Right lobe of liver (tissue), 6 donors: ENCODE measurements at regions not wholly inside any gene's neighbourhood (a gene's known extent, or its start where the extent isn't known, plus 50 kb on each side); places are given as distances from the start of the nearest gene placed in this dataset.

ENCODE experiments used
- ATAC-seq, 4 donors: fragments of 200-7000 bp; cut with Tn5 transposase; one replicate each; pipeline ENCODE4 v1.9.1; 2020; ENCODE audit warnings: mild to moderate bottlenecking in 4 of 4, moderate library complexity in 4 of 4
- DNase-seq, 3 donors: peaks; one replicate each; pipeline ENCODE4 v3.0.0-alpha.2; 2020
- H3K27ac ChIP-seq, 3 donors: fragments of 200-600 bp; one replicate each; pipeline ENCODE4 v1.8.0; 2022
- H3K27me3 ChIP-seq, 2 donors: fragments of 200-600 bp; one replicate each; pipeline ENCODE4 v1.8.0; 2022
- H3K36me3 ChIP-seq, 4 donors: fragments of 200-600 bp; sonication (generic) in 1 of 4; one replicate each; pipeline versions ENCODE4 v1.5.1 to v1.8.0; 2017 to 2022; ENCODE audit warnings: control low read depth in 1 of 4
- H3K4me1 ChIP-seq, 4 donors: fragments of 200-600 bp; sonication (generic) in 1 of 4; one replicate each; pipeline versions ENCODE4 v1.5.1 to v1.8.0; 2017 to 2022; ENCODE audit warnings: control low read depth in 1 of 4
- H3K4me3 ChIP-seq, 3 donors: fragments of 200-600 bp; one replicate each; pipeline ENCODE4 v1.8.0; 2022
- H3K9me3 ChIP-seq, 4 donors: fragments of 200-600 bp; sonication (generic) in 1 of 4; one replicate each; pipeline versions ENCODE4 v1.5.1 to v1.8.0; 2017 to 2022; ENCODE audit warnings: control low read depth in 1 of 4
- CTCF ChIP-seq, 4 donors: fragments of 200-600 bp in 3 of 4; fragments of 450-650 bp in 1 of 4; IDR thresholded peaks; one replicate each; pipeline versions ENCODE4 v1.5.1 to v1.8.0; 2016 to 2022; ENCODE audit warnings: antibody characterized with exemption in 4 of 4, mild to moderate bottlenecking in 2 of 4
- POLR2A ChIP-seq: fragments of 450-650 bp; IDR thresholded peaks from one replicate; pipeline ENCODE4 v1.6.1; 2017; ENCODE audit warnings: antibody characterized with exemption, mild to moderate bottlenecking
- WGBS: methylation state at CpG from one replicate; pipeline ENCODE4 v1.1.6; 2018; ENCODE audit warnings: low coverage, low lambda C conversion rate; ENCODE audit not compliant: insufficient coverage; ENCODE audit errors: missing lambda C conversion rate; 5-methylcytosine and 5-hydroxymethylcytosine counted together
- intact Hi-C, 2 donors: fragments of 100-400 bp; cut with DNase I; formaldehyde crosslinking; loops; one replicate each; pipeline versions ENCODE4 v1.11.2 to v1.14.1; 2022
- donor health status: DM: no; HTN: yes; CAD: no.
- donor health status: DM: no; HTN: no; CAD: no.
- donor health status: DM: no; HTN: no; CAD: no.
- donor health status: DM: no; HTN: yes; CAD: no.
- donor health status: DM: no; HTN: yes; CAD: no.

- Histone ChIP-seq H3K27ac (no peak overlapping the region), H3K4me3 (no peak overlapping the region), H3K4me1 (no peaks in the 10 kb centered on the region), H3K36me3 (no peaks in the 10 kb centered on the region), H3K27me3 (no peaks in the 10 kb centered on the region), H3K9me3 (no peaks in the 10 kb centered on the region)
- 62% methylated on average over 2 of the region's 2 CpGs for WGBS
- DNase-seq (no peak), ATAC-seq (no peak)
- intact Hi-C loops: no loop called here
- TF ChIP-seq CTCF (IDR thresholded peaks at IDR 0.05) (no peak), POLR2A (no peak)
Measured at GRCh38 chr2:147660680-147661079, 184.1 kb upstream of the ACVR2A start.

DNA sequence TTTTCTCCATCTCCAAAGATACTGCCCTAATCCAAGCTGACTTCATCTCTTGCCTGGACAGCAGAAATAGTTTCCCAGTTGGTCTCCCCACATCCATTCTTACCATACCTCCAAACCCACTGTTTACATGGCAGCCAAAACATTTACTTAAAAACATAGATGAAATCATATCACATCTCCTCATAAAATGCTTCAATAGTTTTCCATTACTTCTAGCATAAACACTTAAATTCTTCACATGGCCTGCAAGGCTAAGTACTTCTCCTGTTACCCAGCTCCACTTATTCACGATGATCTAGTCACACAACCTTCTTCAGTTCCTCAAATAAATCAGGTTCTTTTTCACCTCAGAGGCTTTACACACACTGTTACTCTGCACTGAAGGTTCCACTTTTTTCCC lies 185.8 kb upstream of the ACVR2A start:
- no peak for ATAC-seq

GRCh38 chr2:147657086-147658000 lies 187.5 kb upstream of the ACVR2A start:
- Histone ChIP-seq H3K4me1 (no peaks in the 10 kb centered on the region), H3K27me3 (no peaks in the 10 kb centered on the region), H3K27ac (no peak overlapping the region), H3K36me3 (no peaks in the 10 kb centered on the region), H3K9me3 (no peaks in the 10 kb centered on the region), H3K4me3 (no peak overlapping the region)
- intact Hi-C loops: no loop called here
- no peak for TF ChIP-seq POLR2A
- TF ChIP-seq CTCF (IDR thresholded peaks at IDR 0.05): no peak
- ATAC-seq: no peak
- DNase-seq: no peak
- WGBS: 52% methylated on average over 2 of the region's 2 CpGs

More for the DNA sequence above, 185.8 kb upstream of the ACVR2A start:
- no peak for TF ChIP-seq POLR2A
- TF ChIP-seq CTCF (IDR thresholded peaks at IDR 0.05): no peak
- Histone ChIP-seq H3K27ac (no peak overlapping the region), H3K9me3 (no peaks in the 10 kb centered on the region), H3K4me3 (no peak overlapping the region), H3K36me3 (no peaks in the 10 kb centered on the region), H3K27me3 (no peaks in the 10 kb centered on the region), H3K4me1 (no peaks in the 10 kb centered on the region)
- 57% methylated on average over 1 of the region's 1 CpG for WGBS
- no peak for DNase-seq
- intact Hi-C loops: no loop called here

GRCh38 chr2:147649998-147650397 lies 194.8 kb upstream of the ACVR2A start:
- DNase-seq: no peak
- Histone ChIP-seq H3K4me1 (no peaks in the 10 kb centered on the region), H3K4me3 (no peak overlapping the region), H3K9me3 (no peaks in the 10 kb centered on the region), H3K27ac (no peak overlapping the region), H3K27me3 (no peaks in the 10 kb centered on the region), H3K36me3 (no peaks in the 10 kb centered on the region)
- TF ChIP-seq CTCF (IDR thresholded peaks at IDR 0.05) (no peak), POLR2A (no peak)
- WGBS: 74% methylated on average over 4 of the region's 6 CpGs
- intact Hi-C loops: no loop called here
- ATAC-seq: no peak
